ENCODE measurements at regions not wholly inside any gene's neighbourhood (a gene's known extent, or its start where the extent isn't known, plus 50 kb on each side); places are given as distances from the start of the nearest gene placed in this dataset.
"Not testable (repeated sequence)": the region's sequence is repeated elsewhere in the genome, so short reads cannot be mapped to it uniquely, and the experiment has no call there.

DNA sequence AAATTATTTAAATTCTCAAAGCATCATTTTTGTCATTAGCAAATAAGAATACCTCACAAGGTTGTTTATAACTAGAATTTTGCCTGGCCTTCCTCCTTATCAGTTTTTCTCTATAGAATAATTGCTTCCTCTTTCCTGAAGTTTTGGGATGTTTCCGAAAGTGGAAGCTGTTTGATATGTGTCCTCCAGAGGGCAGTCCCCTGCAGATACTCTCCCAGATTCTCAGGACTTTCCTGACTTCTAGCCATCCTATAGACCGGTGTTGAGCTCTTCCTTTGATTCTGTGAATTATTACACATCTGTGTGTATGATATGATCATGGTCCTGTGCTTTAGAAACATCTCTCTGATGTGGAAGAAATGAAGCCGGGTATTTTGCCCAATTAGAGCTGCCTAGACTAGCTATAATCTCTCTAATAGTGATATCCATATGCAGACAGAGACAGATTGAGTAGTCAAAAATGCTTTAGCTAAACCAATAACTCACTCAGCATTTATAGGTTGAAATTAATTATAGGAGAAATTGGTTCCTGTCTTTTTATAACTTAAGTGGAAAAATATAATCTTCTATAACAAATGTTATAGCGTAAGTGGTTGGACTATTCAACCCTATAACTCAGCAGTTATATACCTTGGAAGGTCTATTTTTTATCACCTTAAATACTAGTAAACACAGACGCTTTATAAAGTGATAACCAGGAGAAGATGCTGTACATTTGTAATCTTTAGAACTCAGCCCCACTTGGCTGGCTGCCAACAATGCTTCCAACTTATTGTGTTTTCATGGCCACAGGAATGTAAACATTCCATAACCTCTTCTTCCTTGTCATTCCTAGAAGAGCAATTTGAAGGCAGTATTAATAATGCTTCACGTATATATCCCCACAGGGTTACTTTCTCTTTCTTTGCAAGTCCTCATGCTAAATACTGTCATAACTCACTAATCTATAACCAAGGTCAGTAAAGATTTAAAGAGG is 201.0 kb upstream of the RXFP2 start:
- DNase-seq (ENCODE audit: low read depth): no peak
- H3K4me3 ChIP-seq (ENCODE audit: low read depth, low read length): no peak overlapping the region
- TF ChIP-seq, protein P1, sequence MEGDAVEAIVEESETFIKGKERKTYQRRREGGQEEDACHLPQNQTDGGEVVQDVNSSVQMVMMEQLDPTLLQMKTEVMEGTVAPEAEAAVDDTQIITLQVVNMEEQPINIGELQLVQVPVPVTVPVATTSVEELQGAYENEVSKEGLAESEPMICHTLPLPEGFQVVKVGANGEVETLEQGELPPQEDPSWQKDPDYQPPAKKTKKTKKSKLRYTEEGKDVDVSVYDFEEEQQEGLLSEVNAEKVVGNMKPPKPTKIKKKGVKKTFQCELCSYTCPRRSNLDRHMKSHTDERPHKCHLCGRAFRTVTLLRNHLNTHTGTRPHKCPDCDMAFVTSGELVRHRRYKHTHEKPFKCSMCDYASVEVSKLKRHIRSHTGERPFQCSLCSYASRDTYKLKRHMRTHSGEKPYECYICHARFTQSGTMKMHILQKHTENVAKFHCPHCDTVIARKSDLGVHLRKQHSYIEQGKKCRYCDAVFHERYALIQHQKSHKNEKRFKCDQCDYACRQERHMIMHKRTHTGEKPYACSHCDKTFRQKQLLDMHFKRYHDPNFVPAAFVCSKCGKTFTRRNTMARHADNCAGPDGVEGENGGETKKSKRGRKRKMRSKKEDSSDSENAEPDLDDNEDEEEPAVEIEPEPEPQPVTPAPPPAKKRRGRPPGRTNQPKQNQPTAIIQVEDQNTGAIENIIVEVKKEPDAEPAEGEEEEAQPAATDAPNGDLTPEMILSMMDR (IDR thresholded peaks at IDR 0.05; ENCODE audit: insufficient read depth, low read depth, low read length, missing control alignments): no peak

DNA sequence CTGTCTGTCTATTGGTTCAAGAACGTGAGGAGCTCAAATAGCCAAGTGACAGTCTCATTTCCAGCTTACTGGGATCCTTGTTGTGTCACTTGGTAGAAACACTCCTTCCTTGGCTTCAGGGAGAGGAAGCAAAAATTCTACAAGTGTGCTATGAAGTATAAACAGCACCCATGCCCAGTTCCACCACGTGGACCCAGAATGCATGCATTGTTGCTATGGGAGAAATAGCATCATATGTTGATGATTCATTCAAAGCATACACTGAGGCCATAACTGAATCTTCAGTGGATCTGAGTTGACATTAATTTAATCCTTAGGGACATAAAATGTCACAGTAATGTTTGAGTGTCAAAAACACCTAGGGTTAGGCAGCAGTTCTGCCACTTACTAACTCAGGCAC is 199.0 kb upstream of the RXFP2 start:
- TF ChIP-seq, protein P1 (IDR thresholded peaks at IDR 0.05; ENCODE audit: insufficient read depth, low read depth, low read length, missing control alignments): no peak
- no peak for DNase-seq (ENCODE audit: low read depth)
- no peak overlapping the region for H3K4me3 ChIP-seq (ENCODE audit: low read depth, low read length)

DNA sequence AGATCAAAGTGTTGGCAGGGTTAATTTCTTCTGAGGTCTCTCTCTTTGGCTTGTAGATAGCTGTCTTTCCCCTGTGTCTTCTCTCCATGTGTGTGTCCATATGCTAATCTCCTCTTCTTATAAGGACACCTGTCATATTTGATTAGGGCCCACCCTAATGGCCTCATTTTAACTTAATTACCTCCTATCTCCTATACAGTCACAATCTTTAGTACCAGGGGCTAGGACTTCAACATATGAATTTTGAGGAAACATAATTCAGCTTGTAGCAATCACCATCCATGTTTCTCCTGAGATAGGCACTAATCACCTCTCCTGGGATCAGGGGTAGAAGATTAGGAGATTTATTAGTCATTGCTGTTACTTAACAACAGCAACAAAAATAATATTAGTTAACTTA is 196.1 kb upstream of the RXFP2 start:
- DNase-seq (ENCODE audit: low read depth): no peak
- TF ChIP-seq, protein P1 (IDR thresholded peaks at IDR 0.05; ENCODE audit: insufficient read depth, low read depth, low read length, missing control alignments): no peak
- H3K4me3 ChIP-seq (ENCODE audit: low read depth, low read length): no peak overlapping the region

DNA sequence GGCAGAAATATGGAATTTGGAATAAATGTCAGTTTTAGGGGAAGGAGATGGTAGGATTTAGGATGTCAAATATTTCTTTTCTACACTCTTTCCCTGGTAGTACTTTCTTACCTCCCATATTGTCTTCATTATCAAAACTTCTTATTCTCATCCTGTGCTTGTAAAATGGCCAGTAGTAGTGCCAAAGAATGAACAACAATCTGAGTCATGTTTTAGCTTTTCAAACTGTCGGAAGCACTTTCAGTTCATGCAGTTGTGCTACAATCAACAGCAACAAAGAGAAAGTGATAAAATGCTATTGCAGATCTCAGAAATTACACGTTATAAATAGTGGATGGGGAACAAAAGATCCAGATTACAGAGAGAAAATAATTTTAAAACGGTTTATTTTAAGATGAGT is 193.7 kb upstream of the RXFP2 start:
- TF ChIP-seq, protein P1 (IDR thresholded peaks at IDR 0.05; ENCODE audit: insufficient read depth, low read depth, low read length, missing control alignments): no peak

DNA sequence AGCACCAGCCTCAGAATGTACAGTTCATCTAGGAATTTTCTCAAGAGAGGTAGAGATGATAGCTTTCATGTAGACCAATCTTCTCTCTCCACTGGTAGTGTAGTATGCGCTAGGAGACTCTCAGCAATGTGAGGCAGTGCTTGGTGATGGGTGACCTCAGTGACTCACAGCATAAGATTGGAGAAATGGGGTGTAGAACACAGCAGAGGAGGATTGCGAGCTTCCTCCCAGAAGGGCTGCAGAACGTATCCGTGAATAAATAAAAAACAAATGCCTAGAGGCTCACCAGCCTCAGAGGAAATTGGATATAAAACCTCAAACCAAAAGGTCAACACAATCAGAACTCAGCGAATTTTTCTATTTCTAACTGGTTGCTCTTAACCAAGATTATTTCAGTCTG is 182.9 kb upstream of the RXFP2 start:
- TF ChIP-seq, protein P1 (IDR thresholded peaks at IDR 0.05; ENCODE audit: insufficient read depth, low read depth, low read length, missing control alignments): no peak
- DNase-seq (ENCODE audit: low read depth): no peak
- H3K4me3 ChIP-seq (ENCODE audit: low read depth, low read length): no peak overlapping the region

More for the DNA sequence above, 193.7 kb upstream of the RXFP2 start:
- no peak overlapping the region for H3K4me3 ChIP-seq (ENCODE audit: low read depth, low read length)
- no peak for DNase-seq (ENCODE audit: low read depth)

DNA sequence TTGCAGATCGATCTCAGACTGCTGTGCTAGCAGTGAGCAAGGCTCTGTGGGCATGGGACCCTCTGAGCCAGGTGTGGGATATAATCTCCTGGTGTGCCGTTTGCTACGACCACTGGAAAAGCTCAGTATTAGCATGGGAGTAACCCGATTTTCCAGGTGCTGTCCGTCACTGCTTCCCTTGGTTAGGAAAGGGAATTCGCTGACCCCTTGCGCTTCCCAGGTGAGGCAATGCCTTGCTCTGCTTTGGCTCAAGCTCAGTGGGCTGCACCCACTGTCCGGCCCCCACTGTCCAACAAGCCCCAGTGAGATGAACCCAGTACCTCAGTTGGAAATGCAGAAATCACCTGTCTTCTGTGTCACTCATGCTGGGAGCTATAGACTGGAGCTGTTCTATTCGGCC is 155.1 kb upstream of the RXFP2 start:
- DNase-seq (ENCODE audit: low read depth); H3K4me3 ChIP-seq (ENCODE audit: low read depth, low read length): not testable (repeated sequence)

DNA sequence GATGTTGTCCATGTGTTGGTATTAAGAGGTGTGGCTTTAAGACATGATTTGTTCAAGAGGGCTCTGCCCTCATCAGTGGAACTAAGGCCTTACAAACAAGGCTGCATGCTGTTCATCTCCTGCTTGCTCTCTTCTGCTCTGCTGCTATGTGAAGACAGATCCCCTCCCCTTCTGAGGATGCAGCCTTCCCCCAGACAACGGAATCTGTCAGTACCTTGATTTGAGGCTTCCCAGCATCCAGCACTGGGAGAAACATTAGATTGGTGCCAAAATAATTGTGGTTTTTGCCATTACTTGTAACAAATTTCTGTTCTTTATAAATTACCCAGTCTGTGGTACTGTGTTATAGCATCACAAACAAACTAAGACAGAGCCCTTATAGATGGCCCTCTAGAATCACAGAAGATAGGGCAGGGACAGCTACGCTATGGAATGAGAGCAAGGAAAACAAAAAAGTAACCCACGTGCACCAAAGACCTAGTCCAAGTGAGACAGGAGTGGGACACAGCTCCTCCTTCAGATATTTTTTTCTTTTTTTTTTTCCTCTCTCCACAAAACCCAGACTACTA is 151.5 kb upstream of the RXFP2 start:
- TF ChIP-seq, protein P1 (IDR thresholded peaks at IDR 0.05; ENCODE audit: insufficient read depth, low read depth, low read length, missing control alignments): no peak
- no peak overlapping the region for H3K4me3 ChIP-seq (ENCODE audit: low read depth, low read length)
- DNase-seq (ENCODE audit: low read depth): no peak

Data from GM12865 (cell line).